HG03175 (cell line): ENCODE measurements at regions not wholly inside any gene's neighbourhood (a gene's known extent, or its start where the extent isn't known, plus 50 kb on each side); places are given as distances from the start of the nearest gene placed in this dataset.
A peak's percentile ranks its signal among the peaks of the same experiment; 100 is the strongest.

Experiments used
- ATAC-seq: cut with Tn5 transposase; IDR thresholded peaks from one replicate; pipeline ENCODE4 v1.9.1; 2021; ENCODE audit warnings: mild to moderate bottlenecking, moderate library complexity; ENCODE audit not compliant: unreplicated experiment

DNA sequence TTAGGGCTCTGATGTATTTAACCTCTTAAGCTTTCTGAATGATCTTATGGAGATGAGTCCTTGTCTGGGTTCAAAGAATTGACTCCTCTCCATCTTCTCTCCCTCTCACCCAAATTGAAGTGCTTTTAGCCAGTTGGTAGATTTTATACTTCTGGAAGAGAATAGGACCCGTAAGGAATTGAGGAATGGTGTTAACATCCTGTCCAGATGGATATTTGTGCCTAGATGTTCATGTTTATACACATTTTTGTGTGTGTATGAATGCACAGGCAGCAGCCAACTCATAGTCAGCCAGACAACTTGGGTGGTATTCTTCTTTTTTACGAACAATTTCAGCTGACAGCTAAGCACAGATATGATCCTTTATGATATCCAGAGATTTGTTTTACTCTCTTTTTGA, 449.6 kb upstream of the RGS6 start:
- no peak for ATAC-seq

DNA sequence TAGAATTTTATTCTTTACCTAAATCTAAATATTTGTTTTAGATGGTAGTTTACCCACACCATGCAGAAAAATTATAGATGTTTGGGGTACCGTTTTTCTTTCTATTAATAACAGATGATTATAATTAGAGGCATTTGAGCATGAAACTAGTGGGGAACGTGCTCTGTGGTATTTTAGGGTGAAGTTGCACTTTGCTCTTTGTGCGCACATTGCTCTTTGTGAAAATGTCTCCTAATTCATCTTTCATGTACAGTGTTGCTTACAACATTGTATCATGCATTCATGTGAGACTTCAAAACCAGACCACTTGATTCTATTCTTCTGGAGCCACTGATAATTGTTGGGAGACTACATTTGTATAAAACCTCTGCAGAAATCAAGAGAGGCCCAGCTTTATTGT, 449.1 kb upstream of the RGS6 start:
- no peak for ATAC-seq

DNA sequence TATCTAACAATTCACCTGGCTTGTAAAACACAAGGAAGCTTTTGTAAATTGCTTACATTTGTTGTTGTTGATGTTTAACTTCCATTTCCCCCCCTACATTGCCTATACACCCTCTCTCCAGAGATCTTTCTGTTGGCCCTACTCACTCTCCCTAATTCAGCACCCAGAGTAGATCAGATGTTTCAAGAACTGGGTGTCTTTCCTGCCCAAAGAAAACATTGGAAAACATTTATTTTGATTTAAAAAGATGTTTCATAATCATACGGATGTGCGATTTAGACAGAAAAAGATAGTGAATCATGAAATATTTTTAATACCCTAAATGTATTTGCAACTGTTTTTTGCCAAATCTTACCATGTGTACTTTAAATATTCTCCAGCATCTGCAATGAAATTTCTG, 446.4 kb upstream of the RGS6 start:
- no peak for ATAC-seq

DNA sequence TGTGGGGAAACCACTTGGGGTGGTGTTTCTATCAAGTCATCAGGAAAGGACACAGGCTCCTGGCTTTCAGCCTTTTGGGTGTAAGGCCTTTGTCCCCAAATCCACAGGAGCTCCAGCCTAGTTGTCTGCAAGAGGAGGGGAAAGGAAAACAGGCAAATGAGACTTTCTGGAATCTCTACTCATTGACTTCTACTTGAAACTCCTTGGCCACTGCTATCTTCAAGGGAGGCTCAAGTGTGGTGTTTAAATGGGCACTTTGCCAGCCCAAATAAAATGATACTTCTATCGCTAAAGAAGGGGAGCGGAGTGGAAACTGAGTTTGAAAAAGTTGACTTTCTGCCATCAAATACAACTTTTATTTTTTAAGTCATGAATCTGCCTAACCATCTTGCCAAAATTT, 445.9 kb upstream of the RGS6 start:
- no peak for ATAC-seq

DNA sequence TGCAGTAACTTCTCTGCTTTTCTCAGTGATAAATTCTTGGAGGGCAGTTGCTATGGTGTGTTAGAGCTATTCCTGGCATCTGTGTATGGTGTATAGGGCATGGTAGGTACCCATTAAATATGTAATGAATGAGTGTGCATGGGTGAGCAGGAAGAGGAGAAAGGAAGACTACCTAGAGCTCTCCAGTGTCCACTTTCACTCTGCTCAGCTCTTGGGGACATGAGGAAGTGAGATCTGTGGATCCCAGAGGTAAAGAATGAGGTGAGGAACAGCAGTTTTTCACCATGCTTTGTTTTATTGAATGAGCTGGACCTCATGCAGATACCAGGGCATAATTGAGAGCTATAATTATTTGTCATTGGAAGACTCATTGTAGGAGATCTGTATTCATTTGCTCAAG, 444.8 kb upstream of the RGS6 start:
- no peak for ATAC-seq

DNA sequence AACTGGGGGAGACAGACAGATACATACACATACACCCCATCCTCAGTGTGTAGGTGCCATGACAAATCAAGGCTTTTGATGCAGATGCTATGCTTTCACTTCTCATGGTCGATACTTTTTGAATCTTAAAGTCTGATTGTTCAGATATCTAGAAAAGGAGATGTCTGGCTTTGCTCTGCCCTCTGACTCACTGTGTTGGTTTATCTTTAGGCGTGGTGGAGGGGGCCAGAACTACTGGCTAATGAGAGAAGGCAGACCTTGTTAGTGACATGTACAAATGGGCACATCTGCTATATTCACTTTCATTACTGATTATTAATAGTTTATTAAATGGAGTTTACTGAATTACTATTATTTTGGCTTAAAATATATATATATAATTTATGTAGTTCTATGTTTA, 444.3 kb upstream of the RGS6 start:
- ATAC-seq = no peak

DNA sequence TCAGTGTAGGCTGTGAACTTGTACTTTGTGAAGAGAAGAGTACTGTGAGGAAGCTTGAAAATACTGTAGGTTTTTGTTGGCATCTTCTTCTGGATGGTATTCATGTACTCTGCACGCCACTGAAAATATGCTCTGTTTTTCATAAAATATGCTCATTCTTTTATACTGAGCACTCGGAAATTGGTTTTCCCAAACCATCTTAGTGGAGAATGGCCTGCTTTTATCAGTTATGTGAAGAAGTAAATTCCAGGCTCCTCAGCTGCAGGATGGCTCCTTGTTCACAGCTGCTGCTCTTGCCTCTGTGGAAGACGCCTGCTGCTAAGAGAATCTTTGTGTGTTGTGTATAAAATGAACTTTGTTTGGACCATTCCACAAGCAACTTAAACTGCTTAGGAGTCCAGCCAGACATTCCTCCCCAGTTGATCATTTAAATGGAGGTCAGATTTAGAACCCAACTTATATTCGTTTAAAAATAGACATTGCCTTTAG, 443.5 kb upstream of the RGS6 start:
- no peak for ATAC-seq

DNA sequence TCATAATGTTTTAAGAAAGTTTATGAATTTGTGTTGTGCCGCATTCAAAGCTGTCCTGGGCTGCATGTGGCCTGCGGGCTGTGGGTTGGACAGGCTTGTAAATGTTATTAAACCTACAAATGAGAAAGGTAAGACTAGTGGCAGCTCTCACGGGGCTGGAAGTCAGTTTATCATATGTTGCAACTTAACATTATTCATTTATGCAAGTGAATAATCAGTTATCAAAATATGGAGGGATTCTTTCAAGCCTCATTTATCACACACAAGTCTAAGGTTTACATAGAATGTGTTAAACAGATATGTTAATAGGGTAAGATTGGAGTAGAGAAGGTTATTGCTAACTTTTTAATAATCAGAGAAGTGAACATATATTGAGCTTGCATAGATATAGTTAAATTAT, 442.5 kb upstream of the RGS6 start:
- no peak for ATAC-seq

DNA sequence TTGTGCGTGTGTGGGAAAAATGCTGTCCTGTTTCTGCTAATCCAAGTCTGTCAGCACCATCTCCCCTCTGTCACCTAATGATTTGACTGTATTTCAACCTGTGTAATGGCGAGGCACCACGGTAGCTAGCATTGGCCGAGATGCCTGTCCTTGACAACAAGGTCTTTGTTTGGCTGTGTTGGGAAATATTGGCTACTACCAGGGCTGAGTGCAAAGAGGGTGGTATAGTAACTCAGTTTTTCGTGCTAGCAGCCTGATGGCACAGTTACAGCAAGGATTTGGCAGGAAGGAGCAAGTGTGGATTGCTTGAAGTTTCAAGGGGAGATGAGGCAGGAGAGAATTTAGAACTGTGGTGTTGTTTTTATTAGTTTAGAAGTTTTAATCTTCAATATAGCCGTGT, 440.3 kb upstream of the RGS6 start:
- no peak for ATAC-seq

DNA sequence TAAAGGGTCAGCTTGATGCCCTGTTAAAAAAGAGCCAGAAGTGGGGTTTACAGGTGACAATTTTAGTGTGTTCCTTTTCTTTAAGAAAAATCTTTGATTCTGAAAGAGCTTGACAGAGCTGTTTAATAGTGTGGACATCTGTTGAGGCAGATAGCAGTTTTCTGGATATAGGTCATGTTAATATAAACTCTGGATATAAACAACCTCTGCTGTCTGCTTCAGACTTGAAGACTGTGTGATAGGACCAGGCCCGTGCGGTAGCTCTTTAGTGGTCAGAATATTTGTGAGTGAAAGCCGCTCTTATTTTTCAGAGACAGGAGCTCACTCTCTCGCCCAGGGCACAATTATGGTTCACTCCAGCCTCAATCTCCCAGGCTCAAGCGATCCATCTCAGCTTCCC, 439.9 kb upstream of the RGS6 start:
- ATAC-seq = no peak

DNA sequence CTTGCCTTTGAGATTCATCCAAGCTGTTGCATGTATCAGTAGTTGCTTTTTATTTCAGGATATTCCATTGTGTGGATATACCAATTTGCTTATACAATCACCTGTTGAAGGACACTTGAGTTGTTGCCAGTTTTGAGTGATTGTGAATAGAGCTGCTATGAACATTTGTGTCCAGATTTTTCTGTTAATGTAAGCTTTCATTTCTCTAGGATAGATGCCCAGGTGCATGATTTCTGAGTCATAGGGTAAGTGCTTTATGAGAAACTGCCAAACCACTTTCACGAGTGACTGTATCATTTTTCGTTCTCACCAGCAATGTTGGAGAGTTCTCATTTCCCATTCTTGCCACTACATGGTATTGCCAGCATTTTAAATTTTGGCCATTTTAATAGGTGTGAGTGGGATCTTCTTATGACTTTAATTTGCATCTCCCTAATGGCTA, 434.6 kb upstream of the RGS6 start:
- ATAC-seq = peak; percentile 94

DNA sequence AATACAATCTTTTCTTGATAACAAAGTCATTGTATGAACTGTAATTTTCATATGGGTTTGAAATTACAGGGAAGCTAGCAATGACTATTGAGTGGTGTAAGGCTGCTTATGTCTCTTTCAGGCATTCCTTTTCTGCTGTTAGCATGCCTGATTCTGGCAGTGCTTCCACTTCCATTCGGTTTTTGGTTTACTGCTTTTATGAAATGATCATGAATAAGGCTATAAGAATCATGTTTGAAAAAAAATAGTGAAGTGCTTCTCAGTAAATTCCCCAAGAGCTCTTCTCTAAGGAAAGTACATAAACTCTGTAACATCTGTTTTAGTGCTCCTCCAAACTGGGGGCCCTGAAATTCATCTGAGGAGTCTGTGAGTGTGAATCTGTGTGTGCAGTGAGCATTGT, 434.0 kb upstream of the RGS6 start:
- ATAC-seq = peak; percentile 19

DNA sequence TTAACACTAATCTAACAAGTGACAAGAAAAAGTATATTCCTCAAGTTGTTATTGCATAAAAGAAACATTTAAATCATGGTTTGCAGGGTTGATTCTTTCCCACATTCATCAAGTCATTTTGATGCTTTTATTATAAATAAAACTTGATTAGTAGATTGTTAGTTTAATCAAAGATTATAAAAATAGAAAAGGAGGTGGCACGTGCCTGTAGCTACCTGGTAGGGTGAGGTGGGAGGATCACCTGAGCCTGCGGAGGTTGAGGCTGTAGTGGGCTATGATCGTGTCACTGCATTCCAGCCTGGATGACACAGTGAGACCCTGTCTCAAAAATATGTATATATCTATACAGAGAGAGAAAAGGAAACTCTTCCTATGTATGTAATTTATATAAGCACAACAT, 433.2 kb upstream of the RGS6 start:
- no peak for ATAC-seq

DNA sequence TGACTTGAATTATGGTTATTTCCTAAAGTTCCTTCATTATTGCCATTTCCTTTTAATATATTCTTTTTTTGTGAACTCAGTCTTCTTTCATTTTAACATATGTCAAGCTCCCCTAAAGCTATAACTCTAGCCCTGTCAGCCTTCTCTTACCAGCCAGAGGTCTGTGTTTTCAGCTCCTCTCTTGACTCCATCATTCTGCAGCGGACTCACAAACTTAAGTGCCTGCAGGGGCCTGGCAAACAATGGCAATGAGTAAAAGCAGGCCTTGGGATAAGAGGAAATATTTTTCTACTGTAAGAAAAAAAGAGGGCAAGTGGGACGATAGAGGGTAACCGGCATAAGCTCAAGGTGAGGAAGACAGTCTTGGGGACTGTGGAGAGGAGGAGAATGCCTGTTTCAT, 424.5 kb upstream of the RGS6 start:
- ATAC-seq = no peak

DNA sequence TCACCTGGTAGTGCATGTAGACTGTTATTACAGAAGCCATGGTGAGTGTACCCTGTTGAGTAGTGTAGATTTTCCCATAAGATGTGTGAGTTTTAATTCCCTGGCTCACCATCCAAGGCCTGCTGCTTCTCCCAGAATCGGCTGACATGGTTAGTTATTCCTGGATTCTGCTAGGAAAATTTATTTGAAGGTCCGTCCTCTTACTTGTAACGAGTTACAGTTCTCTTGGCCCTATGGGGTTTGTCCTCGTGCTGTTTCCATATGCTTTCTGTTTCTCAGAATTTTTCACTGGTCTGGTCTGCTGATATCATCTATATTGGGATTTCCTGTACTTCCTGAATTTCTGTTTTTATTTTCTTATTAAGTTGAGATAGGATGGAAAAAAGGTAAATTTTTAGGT, 423.3 kb upstream of the RGS6 start:
- ATAC-seq = no peak

DNA sequence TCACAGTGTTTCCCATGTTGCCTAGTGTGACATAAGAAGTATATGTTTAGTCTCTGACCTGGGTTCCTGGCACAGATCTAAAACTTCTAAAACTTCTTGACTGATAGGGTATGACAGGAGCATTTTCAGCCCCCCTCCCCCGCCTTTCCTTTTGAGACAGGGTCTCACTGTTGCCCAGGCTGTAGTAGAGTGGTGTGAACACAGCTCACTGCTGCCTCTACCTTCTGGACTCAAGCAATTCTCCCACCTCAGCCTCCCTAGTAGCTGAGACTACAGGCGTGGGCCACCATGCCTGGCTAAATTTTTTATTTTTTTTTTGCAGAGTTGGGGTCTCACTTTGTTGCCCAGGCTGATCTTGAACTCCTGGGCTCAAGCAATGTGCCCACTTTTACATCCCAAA, 421.1 kb upstream of the RGS6 start:
- ATAC-seq = no peak

DNA sequence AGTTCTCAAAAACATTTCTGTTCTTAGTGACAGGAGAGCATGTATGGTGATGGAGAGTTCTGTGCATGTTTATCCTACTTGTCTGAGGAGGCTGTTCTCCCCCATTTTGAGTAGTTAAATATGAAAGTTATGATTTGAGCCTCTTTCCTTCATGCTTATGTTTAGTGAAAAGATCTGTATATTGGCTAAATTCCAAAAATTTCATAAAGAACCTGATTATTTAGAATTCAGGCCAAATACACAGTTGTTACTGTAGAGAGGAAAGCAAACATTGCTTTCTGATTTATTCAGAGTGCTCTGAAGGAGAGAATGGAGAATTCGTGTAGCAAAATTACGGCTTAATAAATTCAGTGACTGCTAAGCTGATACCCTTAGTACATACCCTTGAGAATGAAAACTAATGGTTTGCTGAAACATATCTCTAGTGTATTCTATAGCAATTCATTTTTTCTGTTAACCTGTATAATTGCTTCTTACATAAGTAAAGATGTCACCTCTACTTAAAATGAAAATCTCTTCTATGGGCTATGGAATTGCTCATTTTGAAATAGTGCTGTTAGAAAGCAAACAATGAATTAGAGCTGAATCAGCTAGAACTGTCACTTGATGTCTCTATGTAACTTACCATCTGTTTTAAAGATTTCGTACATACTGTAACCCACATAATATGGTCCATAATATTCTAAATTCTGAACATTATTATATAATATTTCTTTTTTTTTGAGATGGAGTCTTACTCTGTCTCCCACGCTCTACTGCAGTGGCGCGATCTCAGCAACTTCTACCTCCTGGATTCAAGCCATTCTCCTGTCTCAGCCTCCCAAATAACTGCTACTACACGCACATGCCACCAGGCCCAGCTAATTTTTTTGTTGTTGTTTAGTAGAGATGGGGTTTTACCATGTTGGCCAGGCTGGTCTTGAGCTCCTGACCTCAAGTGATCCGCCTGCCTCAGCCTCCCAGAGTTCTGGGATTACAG, 417.0 kb upstream of the RGS6 start:
- no peak for ATAC-seq

DNA sequence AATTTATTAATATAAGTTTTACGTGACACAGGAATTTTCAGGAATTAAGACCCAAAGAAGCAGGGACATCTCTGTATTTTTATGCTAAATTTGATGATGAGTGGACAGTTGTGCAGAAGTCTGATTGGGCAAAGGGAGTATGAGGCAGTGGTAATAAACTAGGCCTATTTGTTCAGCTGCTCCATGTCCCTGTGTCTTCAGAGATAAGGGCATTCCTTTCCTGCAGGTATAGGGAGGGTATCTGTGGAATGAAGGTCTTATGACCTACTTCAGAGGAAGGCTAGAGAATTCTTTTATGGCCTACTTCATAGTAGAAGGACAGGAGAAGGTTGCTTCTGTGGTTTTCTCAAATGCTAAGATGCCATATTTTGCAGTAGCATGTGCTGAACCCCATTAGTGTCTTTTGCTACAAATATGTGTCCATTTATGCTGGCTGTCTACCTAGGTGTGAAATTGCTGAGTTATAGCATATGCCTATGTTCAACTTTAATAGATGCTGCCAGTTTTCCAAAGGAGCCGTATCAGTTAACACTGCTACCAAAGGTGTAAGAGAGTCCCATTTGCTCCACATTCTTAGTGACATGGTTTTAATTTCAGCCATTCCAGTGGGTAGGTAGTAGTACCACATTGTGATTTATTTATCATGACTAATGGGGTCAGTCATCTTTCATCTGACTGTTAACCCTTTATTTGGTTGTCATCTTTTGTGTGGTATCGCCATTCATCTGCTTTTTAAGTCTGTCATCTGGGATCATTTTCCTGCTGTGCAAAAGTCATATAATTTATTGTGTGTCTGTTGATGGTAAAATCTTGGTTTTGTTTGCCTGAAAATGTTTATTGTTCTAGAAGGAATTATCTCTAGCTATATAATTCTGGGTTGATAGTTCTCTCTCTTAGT, 410.7 kb upstream of the RGS6 start:
- no peak for ATAC-seq

DNA sequence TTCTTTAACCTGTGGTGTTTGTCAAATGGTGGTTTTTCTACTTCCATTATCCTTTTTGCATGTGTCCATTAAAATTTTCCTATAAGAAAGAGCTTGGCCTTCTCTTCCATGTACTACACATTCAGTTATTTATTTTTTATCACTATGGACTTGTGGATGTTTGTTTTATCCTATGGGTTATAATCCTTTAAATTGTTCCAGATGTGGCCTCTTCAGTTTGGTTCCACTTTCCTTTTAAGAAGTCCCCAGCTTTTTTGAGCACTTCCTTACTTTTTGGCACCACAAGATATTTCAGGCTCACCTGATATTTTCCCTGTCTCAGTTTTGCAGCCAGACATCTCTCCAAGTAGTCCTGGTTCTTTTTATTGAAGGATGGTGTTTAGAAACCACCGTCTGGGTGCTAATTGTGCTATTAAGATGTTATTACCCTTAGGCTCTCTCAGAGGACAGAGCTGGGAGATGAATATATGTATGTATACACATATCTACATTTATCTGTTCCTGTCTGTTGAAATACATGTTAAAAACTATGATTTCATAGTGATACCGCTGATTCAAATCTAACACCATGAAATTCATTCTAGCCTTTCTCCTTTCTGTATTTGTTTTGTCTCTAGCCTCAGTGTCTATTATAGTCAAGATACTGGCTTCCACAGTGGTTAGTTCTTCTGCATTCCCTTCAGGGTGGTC, 408.5 kb upstream of the RGS6 start:
- peak; percentile 80 for ATAC-seq

DNA sequence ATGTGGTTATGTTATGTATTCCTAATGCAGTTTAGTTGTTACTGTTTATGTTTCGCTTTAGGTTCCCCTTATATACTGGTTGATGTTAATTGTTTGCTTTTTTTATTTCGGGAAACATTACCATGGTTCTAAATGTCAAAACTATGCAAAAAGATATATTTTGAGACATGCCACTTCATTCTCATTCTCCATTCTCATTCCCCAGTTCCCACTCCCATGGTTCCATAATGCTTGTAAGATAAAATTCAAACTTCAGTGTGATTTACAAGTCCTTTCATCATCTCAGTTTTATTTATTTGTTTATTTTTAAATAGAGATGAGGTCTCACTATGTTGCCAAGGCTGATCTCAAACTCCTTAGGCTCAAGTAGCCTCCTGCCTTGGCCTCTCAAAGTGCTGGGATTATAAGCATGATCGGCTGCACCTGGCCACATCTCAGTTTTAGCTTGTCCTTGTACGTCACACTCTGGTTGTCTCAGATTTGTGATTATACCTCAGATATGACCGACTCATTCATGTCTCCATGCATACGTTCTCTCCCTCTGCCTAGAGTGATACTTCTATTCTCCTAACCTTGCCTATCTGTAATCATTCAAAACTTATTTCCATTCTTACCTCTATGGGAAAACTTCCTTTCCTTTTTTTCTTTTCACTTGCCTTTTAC, 407.8 kb upstream of the RGS6 start:
- peak; percentile 55 for ATAC-seq
